ENCODE measurements at regions not wholly inside any gene's neighbourhood (a gene's known extent, or its start where the extent isn't known, plus 50 kb on each side); places are given as distances from the start of the nearest gene placed in this dataset.
A peak's percentile ranks its signal among the peaks of the same experiment; 100 is the strongest.

- TF ChIP-seq CTCF (conservative IDR thresholded peaks at IDR 0.05; ENCODE audit: low read depth, low read length) = peak; percentile 81
- no peak overlapping the region for H3K4me3 ChIP-seq (ENCODE audit: low read length)
- no peak for DNase-seq (ENCODE audit: low read depth)
These were observed 376.9 kb downstream of the DTWD2 start for GRCh38 chr5:118611332-118611945.

- TF ChIP-seq CTCF (conservative IDR thresholded peaks at IDR 0.05; ENCODE audit: low read depth, low read length) = no peak
- no peak overlapping the region for H3K4me3 ChIP-seq (ENCODE audit: low read length)
- DNase-seq (ENCODE audit: low read depth) = no peak
These were observed 381.4 kb downstream of the DTWD2 start for GRCh38 chr5:118606940-118607339.

GRCh38 chr5:118605761-118606160 is 382.6 kb downstream of the DTWD2 start:
- TF ChIP-seq CTCF (conservative IDR thresholded peaks at IDR 0.05; ENCODE audit: low read depth, low read length) = no peak
- no peak overlapping the region for H3K4me3 ChIP-seq (ENCODE audit: low read length)
- no peak for DNase-seq (ENCODE audit: low read depth)

- no peak overlapping the region for H3K4me3 ChIP-seq (ENCODE audit: low read length)
- no peak for TF ChIP-seq CTCF (conservative IDR thresholded peaks at IDR 0.05; ENCODE audit: low read depth, low read length)
- no peak for DNase-seq (ENCODE audit: low read depth)
These were observed 384.2 kb downstream of the DTWD2 start for GRCh38 chr5:118604106-118604505.

- no peak overlapping the region for H3K4me3 ChIP-seq (ENCODE audit: low read length)
- no peak for TF ChIP-seq CTCF (conservative IDR thresholded peaks at IDR 0.05; ENCODE audit: low read depth, low read length)
- no peak for DNase-seq (ENCODE audit: low read depth)
These were observed 385.1 kb downstream of the DTWD2 start for GRCh38 chr5:118603278-118603677.

GRCh38 chr5:118598311-118598710 is 390.0 kb downstream of the DTWD2 start:
- no peak overlapping the region for H3K4me3 ChIP-seq (ENCODE audit: low read length)
- no peak for TF ChIP-seq CTCF (conservative IDR thresholded peaks at IDR 0.05; ENCODE audit: low read depth, low read length)
- no peak for DNase-seq (ENCODE audit: low read depth)

GRCh38 chr5:118597543-118597942 is 390.8 kb downstream of the DTWD2 start:
- TF ChIP-seq CTCF (conservative IDR thresholded peaks at IDR 0.05; ENCODE audit: low read depth, low read length) = no peak
- no peak overlapping the region for H3K4me3 ChIP-seq (ENCODE audit: low read length)
- DNase-seq (ENCODE audit: low read depth) = no peak
